DMS53 treated with DMSO at 0.1 percent for 48 hours (cell line): ENCODE measurements at regions not wholly inside any gene's neighbourhood (a gene's known extent, or its start where the extent isn't known, plus 50 kb on each side); places are given as distances from the start of the nearest gene placed in this dataset.

Source experiments
- DNase-seq: peaks from one replicate; lab custom pipeline; 2025; ENCODE audit not compliant: unreplicated experiment; lab: John Stamatoyannopoulos, UW

DNA sequence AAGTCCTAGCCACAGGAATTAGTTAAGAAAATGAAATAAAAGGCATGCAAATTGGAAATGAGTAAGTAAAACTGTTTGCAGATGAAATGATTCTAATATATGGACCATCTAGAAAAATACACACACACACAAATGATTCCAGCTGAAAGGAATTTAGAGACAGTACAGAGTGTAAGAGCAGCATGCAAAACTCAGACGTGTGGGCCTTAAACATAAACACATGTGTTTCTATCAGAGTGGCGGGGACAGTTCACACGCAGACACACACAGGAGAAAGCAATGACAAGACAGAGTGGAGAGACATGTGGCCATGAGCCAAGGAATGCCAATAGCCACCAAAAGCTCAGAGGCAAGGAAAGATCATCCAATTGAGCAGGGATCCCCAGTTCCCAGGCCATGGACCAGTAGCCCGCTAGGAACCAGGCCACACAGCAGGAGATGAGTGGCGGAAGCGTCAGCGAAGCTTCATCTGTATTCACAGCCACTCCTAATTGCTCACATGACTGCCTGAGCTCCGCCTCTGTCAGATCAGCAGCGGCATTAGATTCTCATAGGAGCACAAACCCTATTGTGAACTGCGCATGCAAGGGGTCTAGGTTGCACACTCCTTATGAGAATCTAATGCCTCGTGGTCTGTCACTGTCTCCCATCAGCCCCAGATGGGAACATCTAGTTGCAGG lies 155.4 kb downstream of the ARL4C start:
- no peak for DNase-seq

DNA sequence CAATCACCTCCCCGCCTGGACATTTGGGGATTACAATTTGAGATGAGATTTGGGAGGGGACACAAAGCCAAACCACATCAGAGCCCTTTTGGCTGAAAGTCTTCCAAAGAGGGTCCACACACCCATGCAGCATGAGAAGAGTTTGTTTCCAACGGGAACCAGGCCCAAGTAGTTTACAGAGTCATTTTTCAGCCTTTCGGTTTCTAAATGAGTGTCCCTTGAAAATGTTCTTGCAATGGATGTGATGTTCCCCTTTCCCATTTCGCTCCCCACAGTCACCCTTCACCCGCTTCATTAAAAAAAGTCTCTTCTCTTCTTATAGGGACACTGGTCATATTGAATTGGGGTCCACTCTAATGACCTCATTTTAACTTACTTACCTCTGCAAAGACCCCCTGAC lies 157.4 kb downstream of the ARL4C start:
- DNase-seq, result no peak

DNA sequence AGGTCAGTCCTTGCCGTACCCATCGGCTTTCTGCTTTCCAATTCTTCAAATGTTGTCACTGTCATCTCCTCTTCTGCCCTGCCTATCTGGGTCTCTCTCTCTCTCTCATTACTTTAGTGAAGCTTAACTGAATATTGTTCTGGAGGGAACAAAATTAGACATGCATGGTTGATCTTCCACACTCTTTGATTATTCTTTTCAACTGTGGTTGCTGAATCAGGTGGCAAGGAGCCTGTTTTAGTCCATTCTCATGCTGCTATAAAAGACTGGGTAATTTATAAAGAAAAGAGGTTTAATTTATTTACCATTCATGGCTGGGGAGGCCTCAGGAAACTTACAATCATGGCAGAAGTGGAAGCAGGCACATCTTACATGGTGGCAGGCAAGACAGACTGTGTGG lies 157.9 kb downstream of the ARL4C start:
- no peak for DNase-seq

DNA sequence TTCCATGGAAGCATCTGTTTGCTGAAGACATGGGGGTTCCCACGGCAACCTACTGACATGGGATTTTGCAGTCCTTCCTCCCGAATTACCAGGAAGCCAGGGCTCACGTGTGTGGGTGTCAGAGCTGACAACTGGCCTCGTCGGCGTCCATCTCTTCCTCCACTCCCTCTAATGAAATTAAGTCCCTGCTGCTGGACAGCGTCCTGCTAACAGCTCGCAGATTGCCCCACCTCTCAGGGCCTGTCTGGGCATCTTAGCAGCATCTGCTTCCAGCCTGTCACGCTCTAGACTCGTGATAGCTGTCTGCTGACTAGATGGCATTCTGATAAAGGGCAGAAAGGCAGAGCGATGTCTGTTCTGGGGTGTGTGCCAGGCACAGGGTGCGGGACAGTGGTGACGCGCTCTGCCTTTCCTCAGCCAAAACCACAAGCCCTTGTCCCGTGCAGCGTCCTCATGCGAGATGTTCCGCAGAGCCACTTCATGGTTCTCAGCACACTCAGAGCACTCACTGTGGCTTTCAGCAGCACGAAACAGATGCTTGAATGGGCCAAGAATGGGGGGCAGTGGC lies 161.1 kb downstream of the ARL4C start:
- DNase-seq, result no peak

DNA sequence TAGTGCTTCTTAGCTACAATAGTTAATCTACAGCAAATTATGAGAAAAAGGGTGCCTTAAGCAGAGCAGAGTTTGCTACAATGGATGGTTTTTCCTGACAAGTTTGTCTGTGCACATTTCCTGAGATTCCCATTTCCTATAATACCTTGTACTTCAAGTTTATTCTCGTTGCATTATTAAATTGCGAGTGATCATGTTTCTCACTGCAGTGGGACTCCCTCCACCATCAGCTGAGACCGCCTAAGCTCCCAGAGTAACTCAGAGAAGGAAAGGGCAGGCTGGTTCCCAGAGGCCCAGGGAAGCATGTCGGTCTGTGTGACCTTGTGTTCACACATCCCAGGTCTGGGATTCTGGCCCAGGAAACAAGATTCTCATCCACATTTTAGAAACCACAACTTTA lies 162.1 kb downstream of the ARL4C start:
- no peak for DNase-seq

DNA sequence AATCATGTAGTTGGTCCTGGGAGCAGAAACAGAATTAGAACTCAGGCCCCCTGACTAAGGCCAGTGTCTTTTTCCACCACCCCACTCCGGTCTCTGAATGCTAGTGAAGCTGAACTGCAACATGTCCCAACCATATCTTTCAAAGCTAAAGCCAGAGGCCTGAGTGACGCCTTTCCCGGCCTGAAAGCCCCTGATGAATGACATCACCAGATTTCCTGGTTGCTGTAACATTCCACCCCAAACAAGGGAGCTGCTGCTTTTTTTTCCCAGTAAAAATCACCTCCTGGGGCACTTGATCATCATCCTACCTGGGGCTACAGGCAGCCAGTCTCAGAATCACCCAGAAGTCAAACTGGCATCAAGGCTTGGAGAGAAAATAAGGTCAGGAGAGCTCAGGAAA lies 162.7 kb downstream of the ARL4C start:
- no peak for DNase-seq

DNA sequence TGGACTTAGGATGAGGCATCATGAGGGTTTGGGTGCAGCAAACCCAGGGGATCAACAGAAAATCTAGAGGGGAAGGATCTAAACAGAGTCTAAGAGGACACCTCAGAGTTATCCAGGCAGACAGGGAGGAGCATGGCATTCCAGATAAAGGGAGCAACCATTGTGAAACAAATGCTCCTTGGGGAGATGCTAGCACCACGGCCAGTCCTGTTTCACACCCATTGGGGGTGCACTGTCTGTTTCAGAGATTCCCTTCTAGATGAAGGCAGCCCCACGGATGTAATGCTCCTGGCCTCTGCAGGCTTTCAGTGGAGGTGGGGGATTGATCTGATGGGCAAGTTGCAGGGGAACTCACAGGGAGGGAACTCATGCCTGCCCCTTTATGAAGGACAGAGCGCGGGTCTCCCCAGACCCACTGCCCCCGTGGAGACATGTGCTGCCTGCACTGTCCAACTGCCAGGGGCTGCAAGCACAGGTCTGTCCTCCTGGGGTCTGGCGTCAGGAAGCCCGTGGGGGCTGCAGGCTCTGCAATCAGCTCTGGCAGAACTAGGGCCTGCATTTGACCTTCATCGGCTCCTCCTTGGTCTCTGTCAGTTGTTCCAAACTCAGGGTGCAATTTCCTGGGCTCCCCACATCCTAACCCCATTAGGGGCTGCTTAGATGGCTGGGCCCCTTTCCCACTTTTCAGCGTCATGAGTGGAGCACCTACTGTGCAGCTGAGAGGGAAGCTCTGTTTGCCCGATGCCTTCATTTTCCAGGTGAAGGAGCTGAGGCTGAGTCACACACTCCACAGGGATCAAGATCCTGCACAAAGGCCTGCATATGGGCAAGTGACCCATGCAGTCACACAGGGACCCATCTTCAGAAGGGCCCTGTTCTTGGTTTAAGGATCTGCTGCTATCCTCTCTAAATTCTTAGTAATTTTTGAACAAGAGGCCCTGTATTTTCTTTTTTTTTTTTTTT lies 163.4 kb downstream of the ARL4C start:
- peak; percentile 6 for DNase-seq

DNA sequence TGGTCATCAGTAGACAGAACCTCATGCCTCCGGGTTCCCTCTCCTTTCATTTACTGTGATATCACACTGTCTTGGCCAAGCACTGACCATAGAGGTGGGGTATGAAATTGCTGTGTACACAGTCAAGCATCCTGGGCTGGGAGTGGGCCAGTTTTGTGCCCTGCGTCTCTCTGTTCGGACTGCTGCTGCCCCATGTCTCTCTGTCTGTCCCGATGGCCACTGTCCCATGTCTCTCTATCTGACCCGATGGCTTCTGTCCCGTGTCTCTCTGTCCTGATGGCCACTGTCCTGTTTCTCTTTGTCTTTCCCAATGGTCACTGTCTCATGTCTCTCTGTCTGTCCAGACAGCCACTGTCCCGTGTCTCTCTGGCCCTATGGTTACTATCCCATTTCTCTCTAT lies 164.9 kb downstream of the ARL4C start:
- no peak for DNase-seq

DNA sequence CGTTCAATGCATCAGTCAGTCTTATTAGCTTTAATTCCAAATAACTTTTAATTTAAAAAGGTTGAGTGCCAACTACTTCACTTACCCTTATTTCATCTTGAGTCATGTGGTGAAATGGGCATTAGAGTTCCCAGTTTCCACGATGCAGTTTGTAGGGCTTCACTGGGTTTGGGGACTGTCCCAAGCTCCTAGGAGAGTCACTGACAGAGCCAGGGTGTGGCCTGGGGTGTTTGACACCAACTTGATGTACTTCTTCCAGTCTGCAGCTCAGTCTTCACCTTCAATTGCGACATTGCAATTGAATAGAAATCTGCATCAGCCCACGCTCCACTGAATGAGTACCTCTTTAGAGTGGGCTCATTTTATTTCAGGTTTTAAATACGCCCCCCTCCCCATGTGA lies 165.3 kb downstream of the ARL4C start:
- no peak for DNase-seq

DNA sequence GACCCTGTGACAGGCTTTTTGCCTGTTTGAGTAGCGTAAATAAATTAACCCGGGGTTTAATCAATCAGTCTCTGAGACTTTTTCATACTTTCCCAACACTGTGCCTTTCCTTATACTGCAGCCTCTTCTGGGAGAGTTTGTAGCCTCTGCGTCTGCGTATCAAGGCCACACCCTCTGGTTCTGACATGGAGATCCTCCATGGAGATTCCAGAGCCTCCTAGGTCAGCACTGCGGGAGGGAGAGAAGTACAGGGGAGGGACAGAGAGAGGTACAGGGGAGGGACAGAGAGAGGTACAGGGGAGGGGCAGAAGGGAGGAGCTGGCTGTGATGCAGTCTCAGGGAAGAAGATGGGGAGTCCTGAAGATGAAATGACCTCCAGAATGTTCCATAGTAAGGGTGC lies 166.0 kb downstream of the ARL4C start:
- no peak for DNase-seq

DNA sequence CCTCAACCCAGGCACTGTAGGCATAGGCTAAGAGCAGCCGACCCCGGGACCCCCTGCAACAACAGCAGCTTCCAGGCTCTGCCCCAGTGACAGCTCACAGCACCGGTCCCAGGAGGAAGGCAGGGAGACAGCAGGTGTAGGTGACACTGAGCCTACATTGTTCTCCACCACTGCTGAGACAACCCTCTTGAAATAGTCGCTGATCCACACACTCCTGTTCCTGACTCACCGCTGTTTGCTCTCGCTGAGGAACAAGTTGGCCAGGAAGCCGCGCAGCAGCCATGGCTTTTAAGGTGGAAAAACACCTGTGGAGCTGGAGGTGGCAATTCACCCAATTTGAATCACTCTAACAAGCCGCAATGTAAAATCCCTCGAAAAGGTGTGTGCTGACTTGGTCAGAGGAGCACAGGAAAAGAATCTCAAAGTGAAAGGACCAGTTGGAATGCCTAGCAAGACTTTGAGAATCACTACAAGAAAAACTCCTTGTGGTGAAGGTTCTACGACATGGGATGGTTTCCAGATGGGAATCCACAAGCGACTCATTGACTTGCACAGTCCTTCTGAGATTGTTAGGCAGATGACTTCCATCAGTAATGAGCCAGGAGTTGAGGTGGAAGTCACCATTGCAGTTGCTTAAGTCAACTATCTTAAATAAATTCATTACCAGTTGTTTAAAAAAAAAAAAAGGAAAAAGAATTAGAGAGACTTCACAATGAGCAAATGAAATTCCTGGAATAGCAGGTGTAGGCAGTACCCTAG lies 167.5 kb downstream of the ARL4C start:
- DNase-seq, result peak; percentile 65

DNA sequence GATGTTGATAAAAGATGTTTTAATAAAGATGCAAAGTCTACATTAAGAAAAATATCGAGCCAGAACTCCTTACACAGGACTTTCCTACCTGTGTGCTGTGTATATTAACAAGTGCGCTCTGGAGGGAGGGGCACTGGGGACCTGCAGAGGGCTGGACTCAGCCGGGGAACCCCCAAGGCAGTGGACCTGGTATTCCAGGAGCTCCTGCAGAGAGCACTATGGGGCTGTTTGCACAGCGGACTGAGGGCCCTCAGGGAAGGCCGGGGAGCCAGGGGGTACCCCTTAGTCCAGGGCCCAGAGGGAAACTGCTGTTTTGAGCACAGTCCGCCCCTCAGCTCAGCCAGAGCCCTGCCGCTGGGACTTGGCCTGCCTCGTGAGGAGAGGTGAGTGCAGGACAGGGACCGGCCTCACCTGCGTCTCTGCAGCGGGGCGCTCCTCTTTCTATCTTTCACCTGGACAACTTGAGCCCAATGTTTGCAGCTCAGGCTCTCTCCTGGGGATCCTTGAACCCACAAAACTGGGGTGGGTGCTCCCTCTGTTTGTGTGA lies 168.4 kb downstream of the ARL4C start:
- DNase-seq, result no peak

DNA sequence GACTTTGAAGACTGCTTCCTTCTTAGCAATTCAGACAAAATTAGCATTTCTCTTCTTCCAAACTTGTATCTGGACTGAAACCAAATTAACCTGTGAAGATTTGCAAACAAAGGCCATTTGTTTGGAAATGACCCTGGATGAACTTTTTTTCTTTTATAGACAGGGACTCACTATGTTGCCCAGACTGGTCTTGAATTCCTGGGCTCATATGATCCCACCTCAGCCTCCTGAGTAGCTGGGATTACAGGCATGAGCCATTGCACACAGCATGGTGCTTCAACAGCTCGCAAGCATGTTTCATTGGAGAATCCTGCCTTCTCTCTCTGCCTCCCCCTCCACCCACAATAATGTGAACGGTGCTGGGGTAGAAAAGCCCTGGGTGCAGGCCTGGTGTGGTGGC lies 170.2 kb downstream of the ARL4C start:
- DNase-seq, result no peak

DNA sequence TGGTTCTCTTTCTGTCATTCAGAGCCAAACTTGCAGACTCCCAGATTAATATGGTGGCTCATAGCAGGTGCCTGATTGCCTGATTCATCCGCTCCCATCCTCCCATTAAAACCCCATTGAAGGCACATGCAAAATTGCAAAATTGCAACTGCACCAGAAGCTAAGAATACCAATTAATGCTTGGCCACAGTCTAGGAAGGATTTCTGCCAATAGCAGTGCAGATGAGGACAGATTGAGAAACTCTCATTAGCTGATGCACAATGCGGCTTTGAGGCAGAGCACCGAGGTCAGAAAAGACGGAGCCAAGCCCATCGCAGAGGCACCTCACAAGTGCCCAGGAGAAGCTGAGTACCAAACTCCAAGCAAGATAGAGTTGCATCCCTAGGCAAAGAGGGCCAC lies 172.8 kb downstream of the ARL4C start:
- no peak for DNase-seq

DNA sequence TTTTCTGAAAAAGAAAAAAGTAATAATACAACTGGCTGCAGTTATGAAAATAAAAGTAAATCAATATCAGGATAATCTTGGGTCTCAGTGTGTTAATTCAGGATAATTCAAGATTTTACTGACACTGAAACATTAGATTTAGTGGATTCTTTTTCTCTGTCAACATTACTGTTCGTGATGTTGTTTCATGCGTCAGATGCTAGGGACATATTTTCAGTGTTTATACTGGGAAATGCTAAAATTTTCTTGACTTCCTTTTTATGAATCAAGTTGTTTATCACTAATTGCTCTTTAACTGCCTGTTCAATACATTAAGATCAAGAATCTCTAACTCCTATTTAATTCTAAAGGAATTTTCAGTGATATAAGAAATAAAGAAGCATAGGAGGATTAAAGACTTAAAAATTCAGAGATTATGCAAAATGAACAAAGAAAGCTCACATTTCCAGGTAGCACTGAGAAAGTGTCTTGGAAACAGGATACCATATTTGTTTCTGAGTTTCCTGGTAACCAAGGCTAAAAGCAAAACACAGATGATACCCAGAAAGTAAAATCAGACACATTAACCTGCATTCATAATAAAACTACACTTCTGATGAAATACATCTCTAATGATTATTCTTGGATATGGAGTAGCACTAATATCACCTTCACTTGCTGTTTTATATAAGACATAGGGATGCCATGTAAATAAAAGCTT lies 174.0 kb downstream of the ARL4C start:
- no peak for DNase-seq

DNA sequence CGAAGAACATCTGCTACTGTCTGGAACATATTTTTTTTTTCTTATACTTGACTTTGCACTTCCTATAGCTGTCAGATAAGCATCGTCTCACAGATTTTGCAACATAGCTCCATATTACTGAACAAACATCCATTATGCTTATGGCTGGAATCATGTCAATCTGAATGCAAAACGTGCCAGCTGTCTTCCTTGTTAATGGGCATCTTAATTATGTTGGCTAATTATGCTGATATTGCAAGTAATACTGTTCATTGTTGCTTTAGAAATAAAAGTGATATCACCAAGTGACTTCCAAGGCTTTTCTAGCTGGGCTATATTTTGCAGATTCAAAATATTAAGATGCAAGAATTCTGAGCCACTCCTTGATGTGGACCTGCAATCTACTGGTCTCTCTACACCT lies 176.8 kb downstream of the ARL4C start:
- no peak for DNase-seq

DNA sequence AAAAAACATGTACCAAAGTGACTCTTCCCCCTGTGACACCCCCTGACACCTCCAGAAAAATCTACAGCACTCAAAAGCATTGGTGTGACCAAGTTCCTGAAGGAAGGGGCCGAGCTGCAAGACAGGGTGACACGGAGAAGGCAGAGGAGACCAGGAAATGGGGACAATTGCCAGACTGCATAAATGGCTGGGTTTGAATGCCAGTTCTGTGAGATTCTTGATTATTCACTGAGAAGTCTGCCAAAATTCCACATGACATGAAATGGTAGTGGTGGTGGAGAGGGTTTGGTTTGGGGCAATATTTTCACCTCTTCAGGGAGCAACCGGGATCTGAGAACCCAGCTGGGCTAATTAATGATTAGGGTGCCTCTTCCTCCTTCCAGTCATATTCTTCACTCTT lies 178.5 kb downstream of the ARL4C start:
- no peak for DNase-seq

DNA sequence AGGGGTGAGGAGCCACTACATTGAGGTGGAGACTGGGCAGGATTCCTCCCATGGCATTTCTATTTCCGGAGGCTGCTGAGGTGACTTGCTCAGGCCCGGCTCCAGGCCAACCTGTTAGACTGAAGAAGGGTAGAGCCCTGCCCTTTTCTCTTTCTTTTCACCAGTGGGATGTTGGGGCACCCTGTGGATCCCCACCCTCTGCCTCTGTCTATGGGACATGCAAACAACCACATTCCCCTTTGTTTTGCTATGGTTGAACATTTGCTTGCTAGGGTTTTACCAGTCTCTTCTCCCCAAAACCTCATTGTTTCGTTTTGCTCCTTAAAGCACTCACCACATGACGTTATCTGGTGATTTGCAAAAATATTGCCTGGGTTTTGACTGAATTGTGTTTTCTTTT lies 183.3 kb downstream of the ARL4C start:
- no peak for DNase-seq

DNA sequence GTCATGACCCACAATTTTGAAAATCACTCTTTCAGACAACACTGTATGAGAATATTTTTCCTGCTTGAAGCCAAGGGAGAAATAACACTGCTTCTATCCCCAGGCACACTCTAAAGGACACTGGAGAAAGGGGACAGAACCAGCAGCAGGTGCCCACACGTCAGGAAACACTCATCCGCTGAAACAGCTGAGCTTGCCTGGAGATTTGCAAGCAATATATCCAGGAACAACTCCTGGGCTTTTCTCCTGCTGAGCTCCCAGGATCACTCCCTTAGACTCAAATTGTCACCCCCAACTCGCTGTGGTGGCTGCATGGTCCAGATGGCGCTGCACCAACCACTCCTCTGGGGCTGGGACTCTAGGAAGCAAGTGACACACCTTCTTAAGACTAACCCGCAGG lies 186.7 kb downstream of the ARL4C start:
- no peak for DNase-seq

DNA sequence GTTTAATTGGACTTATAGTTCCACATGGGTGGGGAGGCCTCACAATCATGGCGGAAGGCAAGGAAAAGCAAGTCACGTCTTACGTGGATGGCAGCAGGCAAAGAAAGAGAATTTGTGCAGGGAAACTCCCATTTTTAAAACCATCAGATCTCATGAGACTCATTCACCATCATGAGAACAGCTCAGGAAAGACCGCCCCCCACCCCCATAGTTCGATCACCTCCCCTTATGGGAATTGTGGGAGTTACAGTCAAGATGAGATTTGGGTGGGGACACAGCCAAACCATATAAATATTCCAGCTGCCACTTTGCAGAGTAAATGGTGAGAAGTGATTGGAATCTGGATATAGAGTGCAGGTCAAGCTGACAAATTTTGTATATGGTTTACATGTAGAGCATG lies 187.4 kb downstream of the ARL4C start:
- no peak for DNase-seq

DNA sequence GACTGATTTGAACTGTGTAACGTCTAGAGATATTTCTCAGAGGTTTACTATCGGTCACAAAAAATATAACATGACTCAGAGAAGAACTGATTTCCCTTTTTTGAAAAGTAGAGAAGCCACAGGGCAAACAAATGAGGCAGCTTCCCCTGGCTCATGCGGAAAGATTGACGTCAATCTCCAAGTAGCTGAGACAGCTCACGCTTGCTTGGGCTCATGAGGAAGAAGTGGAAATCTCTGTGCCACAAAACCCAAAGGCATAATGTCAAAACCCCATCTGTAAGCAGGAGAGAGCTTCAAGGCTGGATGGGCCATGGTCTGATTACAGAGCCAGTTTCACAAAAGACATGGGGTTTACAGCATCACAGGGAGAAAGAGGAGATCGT lies 188.1 kb downstream of the ARL4C start:
- DNase-seq, result no peak
